CD4-positive, alpha-beta T cell (primary cell): ENCODE measurements at regions not wholly inside any gene's neighbourhood (a gene's known extent, or its start where the extent isn't known, plus 50 kb on each side); places are given as distances from the start of the nearest gene placed in this dataset.
"Not testable (repeated sequence)": the region's sequence is repeated elsewhere in the genome, so short reads cannot be mapped to it uniquely, and the experiment has no call there.

ENCODE experiments used
- ATAC-seq: fragments of 200-7000 bp; cut with Tn5 transposase; one replicate; pipeline ENCODE4 v1.10.0; 2022; ENCODE audit warnings: mild to moderate bottlenecking; ENCODE audit not compliant: poor library complexity
- CTCF ChIA-PET: fragments of 350-600 bp; sonication (Branson Sonifier 250); formaldehyde crosslinking; loops from one replicate; lab custom pipeline; 2021; ENCODE audit warnings: antibody characterized with exemption, inconsistent platforms; lab: Charles Lee
- POLR2A ChIA-PET: fragments of 350-600 bp; sonication (Branson Sonifier 250); formaldehyde crosslinking; loops from one replicate; lab custom pipeline; 2021; ENCODE audit warnings: antibody characterized with exemption, inconsistent platforms; lab: Charles Lee
- DNase-seq, 14 experiments: peaks; one replicate each; pipeline ENCODE4 v3.0.0-alpha.2; 2013 to 2020; ENCODE audit warnings: mixed read lengths in 2 of 14
- H3K27ac ChIP-seq, 2 donors: one replicate each; pipeline versions ENCODE4 v1.5.1 to v1.7.0; 2013; ENCODE audit warnings: low read length in 2 of 2, low read depth in 1 of 2, mild to moderate bottlenecking in 1 of 2
- H3K27me3 ChIP-seq, 2 experiments: 1 replicate in 1 of 2; 2 replicates in 1 of 2; pipeline versions ENCODE4 v1.6.1 to v1.7.0; 2013; ENCODE audit warnings: low read length in 2 of 2, control low read depth in 1 of 2, mild to moderate bottlenecking in 1 of 2, moderate library complexity in 1 of 2; ENCODE audit not compliant: insufficient read depth in 2 of 2, control insufficient read depth in 1 of 2
- H3K36me3 ChIP-seq: one replicate; pipeline ENCODE4 v1.6.1; 2013; ENCODE audit warnings: low read length, control low read depth; ENCODE audit not compliant: insufficient read depth
- H3K4me1 ChIP-seq: one replicate; pipeline ENCODE4 v1.6.1; 2013; ENCODE audit warnings: low read length, control low read depth; ENCODE audit not compliant: insufficient read depth
- H3K4me3 ChIP-seq: one replicate; pipeline ENCODE4 v1.5.1; 2013; ENCODE audit warnings: mild to moderate bottlenecking, low read length, moderate library complexity
- H3K9me3 ChIP-seq, 2 experiments: 1 replicate in 1 of 2; 2 replicates in 1 of 2; pipeline versions ENCODE4 v1.6.1 to v1.7.0; 2013; ENCODE audit warnings: low read length in 2 of 2, mild to moderate bottlenecking in 2 of 2, control low read depth in 1 of 2, moderate library complexity in 1 of 2; ENCODE audit not compliant: control insufficient read depth in 1 of 2, insufficient read depth in 1 of 2
- H3K27ac Mint-ChIP-seq: one replicate; pipeline ENCODE4 v1.8.0; 2020; ENCODE audit warnings: mixed read lengths
- H3K27me3 Mint-ChIP-seq: one replicate; pipeline ENCODE4 v1.8.0; 2021; ENCODE audit warnings: mixed read lengths
- H3K36me3 Mint-ChIP-seq: one replicate; pipeline ENCODE4 v1.8.0; 2021; ENCODE audit warnings: low read depth, mixed read lengths
- H3K4me1 Mint-ChIP-seq: one replicate; pipeline ENCODE4 v1.8.0; 2021; ENCODE audit warnings: low read depth, mixed read lengths
- H3K4me3 Mint-ChIP-seq: one replicate; pipeline ENCODE4 v1.8.0; 2020; ENCODE audit warnings: mild to moderate bottlenecking, mixed read lengths
- H3K9me3 Mint-ChIP-seq: one replicate; pipeline ENCODE4 v1.8.0; 2020; ENCODE audit warnings: mixed read lengths
- intact Hi-C, 2 experiments: fragments of 100-400 bp; cut with DNase I in 1 of 2; cut with micrococcal nuclease in 1 of 2; formaldehyde crosslinking; loops; one replicate each; pipeline versions ENCODE4 v1.15.1 to v1.9.0; 2023 to 2025; cut with DNase I, micrococcal nuclease
- TF ChIP-seq, protein P1 (sequence below): fragments of 200-600 bp; IDR thresholded peaks from one replicate; pipeline ENCODE4 v1.8.0; 2022; ENCODE audit warnings: antibody characterized with exemption, mild to moderate bottlenecking

DNA sequence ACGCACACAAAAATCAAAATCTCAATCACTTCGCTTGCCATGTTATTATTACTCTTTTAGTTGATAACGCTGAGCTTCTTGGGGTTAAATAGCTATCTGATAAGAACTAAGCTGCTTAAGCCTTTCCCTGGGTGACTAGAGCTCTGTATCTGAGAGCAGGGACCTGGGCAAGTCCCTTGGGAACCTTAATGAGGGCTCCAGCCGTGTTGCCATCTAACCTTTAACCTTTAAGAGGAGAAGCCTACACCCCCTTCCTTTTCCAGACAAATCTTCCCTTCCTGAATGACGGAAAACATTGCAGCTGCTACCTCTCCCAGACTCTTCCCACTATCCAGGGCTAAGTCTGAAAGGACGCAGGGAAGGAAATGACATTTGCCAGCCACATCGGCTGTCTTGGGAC, 216.5 kb upstream of the RAI14 start:
- CTCF ChIA-PET = no interaction called here

DNA sequence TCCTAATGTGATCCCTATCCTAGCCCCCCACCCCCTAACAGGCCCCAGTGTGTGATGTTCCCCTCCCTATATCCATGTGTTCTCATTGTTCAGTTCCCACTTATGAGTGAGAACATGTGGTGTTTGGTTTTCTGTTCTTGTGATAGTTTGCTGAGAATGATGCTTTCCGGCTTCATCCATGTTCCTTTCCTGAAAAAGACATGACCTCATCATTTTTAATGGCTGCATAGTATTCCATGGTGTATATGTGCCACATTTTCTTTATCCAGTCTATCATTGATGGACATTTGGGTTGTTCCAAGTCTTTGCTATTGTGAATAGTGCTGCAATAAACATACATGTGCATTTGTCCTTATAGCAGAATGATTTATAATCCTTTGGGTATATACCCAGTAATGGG, 214.4 kb upstream of the RAI14 start:
- H3K9me3 Mint-ChIP-seq, H3K27me3 ChIP-seq, H3K36me3 ChIP-seq, H3K4me3 ChIP-seq, H3K27me3 Mint-ChIP-seq, H3K36me3 Mint-ChIP-seq, intact Hi-C loops, H3K4me1 Mint-ChIP-seq, CTCF ChIA-PET, H3K4me1 ChIP-seq, DNase-seq, POLR2A ChIA-PET, H3K4me3 Mint-ChIP-seq, H3K27ac Mint-ChIP-seq, H3K9me3 ChIP-seq, ATAC-seq, H3K27ac ChIP-seq: not testable (repeated sequence)

More for the DNA sequence above, 216.5 kb upstream of the RAI14 start:
- Mint-ChIP-seq H3K27me3 (peaks cover 6% of the 10 kb centered on the region), H3K4me1 (no peaks in the 10 kb centered on the region), H3K4me3 (no peak overlapping the region), H3K9me3 (peaks cover 3% of the 10 kb centered on the region), H3K36me3 (no peaks in the 10 kb centered on the region), H3K27ac (no peak overlapping the region)
- H3K4me1 ChIP-seq = no peaks in the 10 kb centered on the region
- DNase-seq (no peak), ATAC-seq (no peak)
- H3K27me3 ChIP-seq = peaks cover 0 to 3% of the 10 kb centered on the region in 2 experiments
- POLR2A ChIA-PET = no interaction called here
- TF ChIP-seq, protein P1, sequence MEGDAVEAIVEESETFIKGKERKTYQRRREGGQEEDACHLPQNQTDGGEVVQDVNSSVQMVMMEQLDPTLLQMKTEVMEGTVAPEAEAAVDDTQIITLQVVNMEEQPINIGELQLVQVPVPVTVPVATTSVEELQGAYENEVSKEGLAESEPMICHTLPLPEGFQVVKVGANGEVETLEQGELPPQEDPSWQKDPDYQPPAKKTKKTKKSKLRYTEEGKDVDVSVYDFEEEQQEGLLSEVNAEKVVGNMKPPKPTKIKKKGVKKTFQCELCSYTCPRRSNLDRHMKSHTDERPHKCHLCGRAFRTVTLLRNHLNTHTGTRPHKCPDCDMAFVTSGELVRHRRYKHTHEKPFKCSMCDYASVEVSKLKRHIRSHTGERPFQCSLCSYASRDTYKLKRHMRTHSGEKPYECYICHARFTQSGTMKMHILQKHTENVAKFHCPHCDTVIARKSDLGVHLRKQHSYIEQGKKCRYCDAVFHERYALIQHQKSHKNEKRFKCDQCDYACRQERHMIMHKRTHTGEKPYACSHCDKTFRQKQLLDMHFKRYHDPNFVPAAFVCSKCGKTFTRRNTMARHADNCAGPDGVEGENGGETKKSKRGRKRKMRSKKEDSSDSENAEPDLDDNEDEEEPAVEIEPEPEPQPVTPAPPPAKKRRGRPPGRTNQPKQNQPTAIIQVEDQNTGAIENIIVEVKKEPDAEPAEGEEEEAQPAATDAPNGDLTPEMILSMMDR = no peak
- H3K9me3 ChIP-seq = no peaks in the 10 kb centered on the region
- H3K36me3 ChIP-seq = no peaks in the 10 kb centered on the region
- H3K27ac ChIP-seq = no peak overlapping the region
- no peak overlapping the region for H3K4me3 ChIP-seq
- intact Hi-C loops = no loop called here

DNA sequence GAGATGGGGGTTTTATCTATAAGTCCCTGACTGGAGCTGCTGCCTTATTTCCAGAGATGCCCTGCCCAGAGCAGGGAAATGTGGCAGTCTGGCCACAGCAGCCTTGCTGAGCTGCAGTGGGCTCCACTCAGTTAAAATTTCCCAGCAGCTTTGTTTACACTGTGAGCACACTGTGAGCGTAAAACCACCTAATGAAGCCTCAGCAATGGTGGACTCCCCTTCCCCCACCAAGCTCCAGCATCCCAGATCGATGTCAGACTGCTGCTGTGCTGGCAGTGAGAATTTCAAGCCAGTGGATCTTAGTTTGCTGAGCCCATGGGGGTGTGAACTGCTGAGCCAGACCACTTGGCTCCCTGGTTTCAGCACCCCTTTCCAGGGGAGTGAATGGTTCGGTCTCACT, 208.7 kb upstream of the RAI14 start:
- ChIA-PET CTCF (no interaction called here), POLR2A (no interaction called here)
- no peak overlapping the region for H3K4me3 Mint-ChIP-seq
- H3K9me3 Mint-ChIP-seq = no peaks in the 10 kb centered on the region
- no peak overlapping the region for H3K27ac ChIP-seq
- no peaks in the 10 kb centered on the region for H3K4me1 ChIP-seq
- H3K36me3 Mint-ChIP-seq = no peaks in the 10 kb centered on the region
- no peak overlapping the region for H3K27ac Mint-ChIP-seq
- intact Hi-C loops = no loop called here
- no peaks in the 10 kb centered on the region for H3K9me3 ChIP-seq
- no peak for DNase-seq
- H3K36me3 ChIP-seq = no peaks in the 10 kb centered on the region
- H3K27me3 ChIP-seq = peaks cover 14 to 16% of the 10 kb centered on the region in 2 experiments
- TF ChIP-seq, protein P1 = no peak
- H3K4me3 ChIP-seq = no peak overlapping the region
- ATAC-seq = no peak
- H3K27me3 Mint-ChIP-seq = peaks cover 41% of the 10 kb centered on the region
- H3K4me1 Mint-ChIP-seq = no peaks in the 10 kb centered on the region

DNA sequence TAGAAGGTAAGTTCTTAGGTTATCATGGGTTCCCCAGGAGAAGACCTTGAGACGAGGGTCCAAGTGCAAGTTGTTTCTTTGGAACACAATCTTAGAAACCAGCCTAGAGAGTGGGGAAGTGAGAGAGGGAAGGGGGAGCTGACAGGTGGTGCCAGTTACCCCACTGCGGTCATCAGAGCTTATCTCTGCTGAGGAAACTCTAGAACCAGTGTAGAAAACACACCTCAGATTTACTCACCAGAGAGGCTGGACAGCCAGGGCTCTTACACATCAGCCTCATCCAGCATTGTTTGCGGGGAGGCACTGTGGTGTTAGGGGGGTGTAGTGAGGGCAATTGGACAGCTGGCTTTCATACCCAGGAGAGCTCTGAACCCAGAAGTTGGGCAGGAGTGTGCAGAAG, 206.5 kb upstream of the RAI14 start:
- intact Hi-C loops = no loop called here
- no peaks in the 10 kb centered on the region for H3K36me3 Mint-ChIP-seq
- ChIA-PET POLR2A (no interaction called here), CTCF (no interaction called here)
- Histone ChIP-seq H3K4me1 (no peaks in the 10 kb centered on the region), H3K9me3 (no peaks in the 10 kb centered on the region), H3K36me3 (no peaks in the 10 kb centered on the region), H3K27ac (no peak overlapping the region), H3K4me3 (no peak overlapping the region), H3K27me3 (peaks cover 14 to 16% of the 10 kb centered on the region in 2 experiments)
- ATAC-seq = no peak
- no peak overlapping the region for H3K27ac Mint-ChIP-seq
- H3K4me3 Mint-ChIP-seq = no peak overlapping the region
- TF ChIP-seq, protein P1 = no peak
- peaks cover 57% of the 10 kb centered on the region for H3K27me3 Mint-ChIP-seq
- no peak for DNase-seq
- no peaks in the 10 kb centered on the region for H3K9me3 Mint-ChIP-seq
- no peaks in the 10 kb centered on the region for H3K4me1 Mint-ChIP-seq
